Stimulated activated naive CD8-positive, alpha-beta T cell treated with anti-CD3 and anti-CD28 coated beads, Interleukin-15, amount 100 ng/mL, for 72 hours (primary cell): ENCODE measurements at regions not wholly inside any gene's neighbourhood (a gene's known extent, or its start where the extent isn't known, plus 50 kb on each side); places are given as distances from the start of the nearest gene placed in this dataset.

ENCODE experiments used
- ATAC-seq: fragments of 150-1000 bp; cut with Tn5 transposase; 2 replicates; pipeline ENCODE4 v1.10.0; 2021; ENCODE audit warnings: mild to moderate bottlenecking, moderate library complexity
- DNase-seq, 2 donors: peaks; one replicate each; pipeline ENCODE4 v3.0.0; 2021 to 2022
- H3K27ac Mint-ChIP-seq, 2 donors: one replicate each; pipeline ENCODE4 v1.8.0; 2022; ENCODE audit warnings: mild to moderate bottlenecking in 2 of 2, mixed read lengths in 2 of 2, moderate library complexity in 2 of 2
- H3K27me3 Mint-ChIP-seq: one replicate; pipeline ENCODE4 v1.8.0; 2022; ENCODE audit warnings: mixed read lengths
- H3K4me1 Mint-ChIP-seq: one replicate; pipeline ENCODE4 v1.8.0; 2022; ENCODE audit warnings: mild to moderate bottlenecking, mixed read lengths
- H3K4me3 Mint-ChIP-seq, 2 donors: one replicate each; pipeline ENCODE4 v1.8.0; 2022; ENCODE audit warnings: mild to moderate bottlenecking in 2 of 2, mixed read lengths in 2 of 2, moderate library complexity in 1 of 2
- H3K9me3 Mint-ChIP-seq, 2 donors: one replicate each; pipeline ENCODE4 v1.8.0; 2022; ENCODE audit warnings: mixed read lengths in 2 of 2

- Mint-ChIP-seq H3K4me3 (no peak overlapping the region), H3K9me3 (no peaks in the 10 kb centered on the region), H3K27ac (no peak overlapping the region), H3K27me3 (no peaks in the 10 kb centered on the region), H3K4me1 (no peaks in the 10 kb centered on the region)
- ATAC-seq (no peak), DNase-seq (no peak)
Measured at GRCh38 chr12:29962276-29963035, 178.7 kb upstream of the TMTC1 start.

GRCh38 chr12:29961231-29961630 lies 177.5 kb upstream of the TMTC1 start:
- Mint-ChIP-seq H3K27me3 (no peaks in the 10 kb centered on the region), H3K4me1 (no peaks in the 10 kb centered on the region), H3K4me3 (no peak overlapping the region), H3K9me3 (peaks cover 0 to 6% of the 10 kb centered on the region in 2 donors), H3K27ac (no peak overlapping the region)
- no peak for ATAC-seq
- DNase-seq, result no peak

- ATAC-seq, result no peak
- Mint-ChIP-seq H3K27ac (no peak overlapping the region), H3K9me3 (peaks cover 0 to 6% of the 10 kb centered on the region in 2 donors), H3K4me1 (no peaks in the 10 kb centered on the region), H3K27me3 (no peaks in the 10 kb centered on the region), H3K4me3 (no peak overlapping the region)
- DNase-seq, result no peak
Measured at GRCh38 chr12:29960122-29960521, 176.4 kb upstream of the TMTC1 start.

GRCh38 chr12:29957835-29958234 lies 174.1 kb upstream of the TMTC1 start:
- no peaks in the 10 kb centered on the region for H3K27me3 Mint-ChIP-seq
- no peak overlapping the region for H3K4me3 Mint-ChIP-seq

GRCh38 chr12:29945904-29946303 lies 162.2 kb upstream of the TMTC1 start:
- no peak for ATAC-seq
- H3K9me3 Mint-ChIP-seq, result no peaks in the 10 kb centered on the region
- no peaks in the 10 kb centered on the region for H3K4me1 Mint-ChIP-seq

More at GRCh38 chr12:29957835-29958234, 174.1 kb upstream of the TMTC1 start:
- no peak overlapping the region for H3K27ac Mint-ChIP-seq
- ATAC-seq, result no peak
- H3K4me1 Mint-ChIP-seq, result no peaks in the 10 kb centered on the region
- DNase-seq, result no peak
- H3K9me3 Mint-ChIP-seq, result peaks cover 0 to 6% of the 10 kb centered on the region in 2 donors

GRCh38 chr12:29944269-29945000 lies 160.7 kb upstream of the TMTC1 start:
- no peak overlapping the region for H3K27ac Mint-ChIP-seq
- no peaks in the 10 kb centered on the region for H3K9me3 Mint-ChIP-seq
- H3K27me3 Mint-ChIP-seq, result no peaks in the 10 kb centered on the region
- H3K4me1 Mint-ChIP-seq, result no peaks in the 10 kb centered on the region
- ATAC-seq (no peak), DNase-seq (no peak)
- no peak overlapping the region for H3K4me3 Mint-ChIP-seq

More at GRCh38 chr12:29945904-29946303, 162.2 kb upstream of the TMTC1 start:
- Mint-ChIP-seq H3K27me3 (no peaks in the 10 kb centered on the region), H3K4me3 (no peak overlapping the region), H3K27ac (no peak overlapping the region)
- no peak for DNase-seq

- Mint-ChIP-seq H3K9me3 (no peaks in the 10 kb centered on the region), H3K27me3 (no peaks in the 10 kb centered on the region), H3K4me1 (no peaks in the 10 kb centered on the region), H3K27ac (no peak overlapping the region), H3K4me3 (no peak overlapping the region)
- ATAC-seq (no peak), DNase-seq (no peak)
Measured at GRCh38 chr12:29943683-29944082, 159.9 kb upstream of the TMTC1 start.

- H3K4me3 Mint-ChIP-seq, result no peak overlapping the region
- H3K9me3 Mint-ChIP-seq, result no peaks in the 10 kb centered on the region
- H3K27me3 Mint-ChIP-seq, result no peaks in the 10 kb centered on the region
Measured at GRCh38 chr12:29940811-29941210, 157.1 kb upstream of the TMTC1 start.

GRCh38 chr12:29930503-29930902 lies 146.8 kb upstream of the TMTC1 start:
- H3K27ac Mint-ChIP-seq, result no peak overlapping the region
- no peak for ATAC-seq

More at GRCh38 chr12:29940811-29941210, 157.1 kb upstream of the TMTC1 start:
- Mint-ChIP-seq H3K27ac (peak overlapping the region in 1 of 2 donors; percentile 10), H3K4me1 (no peaks in the 10 kb centered on the region)
- DNase-seq (no peak), ATAC-seq (no peak)

GRCh38 chr12:29929295-29929694 lies 145.6 kb upstream of the TMTC1 start:
- ATAC-seq, result no peak
- H3K9me3 Mint-ChIP-seq, result peaks cover 0 to 6% of the 10 kb centered on the region in 2 donors
- H3K27me3 Mint-ChIP-seq, result no peaks in the 10 kb centered on the region
- H3K4me1 Mint-ChIP-seq, result no peaks in the 10 kb centered on the region
- no peak overlapping the region for H3K4me3 Mint-ChIP-seq
- no peak for DNase-seq
- no peak overlapping the region for H3K27ac Mint-ChIP-seq

More at GRCh38 chr12:29930503-29930902, 146.8 kb upstream of the TMTC1 start:
- DNase-seq, result no peak
- Mint-ChIP-seq H3K4me3 (no peak overlapping the region), H3K9me3 (peaks cover 0 to 6% of the 10 kb centered on the region in 2 donors), H3K4me1 (no peaks in the 10 kb centered on the region), H3K27me3 (no peaks in the 10 kb centered on the region)

- Mint-ChIP-seq H3K4me1 (no peaks in the 10 kb centered on the region), H3K27ac (no peak overlapping the region), H3K4me3 (no peak overlapping the region), H3K27me3 (no peaks in the 10 kb centered on the region), H3K9me3 (peaks cover 5 to 14% of the 10 kb centered on the region in 2 donors)
- ATAC-seq (no peak), DNase-seq (no peak)
Measured at GRCh38 chr12:29921307-29921706, 137.6 kb upstream of the TMTC1 start.

GRCh38 chr12:29908157-29908556 lies 124.4 kb upstream of the TMTC1 start:
- Mint-ChIP-seq H3K4me1 (no peaks in the 10 kb centered on the region), H3K9me3 (peaks cover 0 to 11% of the 10 kb centered on the region in 2 donors), H3K4me3 (no peak overlapping the region), H3K27ac (no peak overlapping the region), H3K27me3 (no peaks in the 10 kb centered on the region)
- ATAC-seq (no peak), DNase-seq (no peak)

GRCh38 chr12:29907461-29907860 lies 123.7 kb upstream of the TMTC1 start:
- H3K27me3 Mint-ChIP-seq, result no peaks in the 10 kb centered on the region
- H3K9me3 Mint-ChIP-seq, result peaks cover 0 to 11% of the 10 kb centered on the region in 2 donors
- no peaks in the 10 kb centered on the region for H3K4me1 Mint-ChIP-seq
- ATAC-seq (no peak), DNase-seq (no peak)
- H3K27ac Mint-ChIP-seq, result no peak overlapping the region
- H3K4me3 Mint-ChIP-seq, result no peak overlapping the region

GRCh38 chr12:29902043-29902442 lies 118.3 kb upstream of the TMTC1 start:
- Mint-ChIP-seq H3K27ac (no peak overlapping the region), H3K27me3 (no peaks in the 10 kb centered on the region), H3K9me3 (no peaks in the 10 kb centered on the region), H3K4me1 (no peaks in the 10 kb centered on the region), H3K4me3 (no peak overlapping the region)
- DNase-seq (no peak), ATAC-seq (no peak)

GRCh38 chr12:29901585-29901984 lies 117.8 kb upstream of the TMTC1 start:
- no peak overlapping the region for H3K4me3 Mint-ChIP-seq

GRCh38 chr12:29899212-29899931 lies 115.6 kb upstream of the TMTC1 start:
- H3K27me3 Mint-ChIP-seq, result no peaks in the 10 kb centered on the region
- H3K4me3 Mint-ChIP-seq, result no peak overlapping the region
- no peak overlapping the region for H3K27ac Mint-ChIP-seq
- no peaks in the 10 kb centered on the region for H3K4me1 Mint-ChIP-seq
- H3K9me3 Mint-ChIP-seq, result no peaks in the 10 kb centered on the region
- ATAC-seq (no peak), DNase-seq (no peak)

More at GRCh38 chr12:29901585-29901984, 117.8 kb upstream of the TMTC1 start:
- Mint-ChIP-seq H3K9me3 (no peaks in the 10 kb centered on the region), H3K4me1 (no peaks in the 10 kb centered on the region), H3K27ac (no peak overlapping the region), H3K27me3 (no peaks in the 10 kb centered on the region)
- ATAC-seq (no peak), DNase-seq (no peak)
